GM18520 (cell line): ENCODE measurements at regions not wholly inside any gene's neighbourhood (a gene's known extent, or its start where the extent isn't known, plus 50 kb on each side); places are given as distances from the start of the nearest gene placed in this dataset.
"Not testable (repeated sequence)": the region's sequence is repeated elsewhere in the genome, so short reads cannot be mapped to it uniquely, and the experiment has no call there.

Experiments used
- ATAC-seq: cut with Tn5 transposase; IDR thresholded peaks from one replicate; pipeline ENCODE4 v1.9.1; 2021; ENCODE audit not compliant: unreplicated experiment

DNA sequence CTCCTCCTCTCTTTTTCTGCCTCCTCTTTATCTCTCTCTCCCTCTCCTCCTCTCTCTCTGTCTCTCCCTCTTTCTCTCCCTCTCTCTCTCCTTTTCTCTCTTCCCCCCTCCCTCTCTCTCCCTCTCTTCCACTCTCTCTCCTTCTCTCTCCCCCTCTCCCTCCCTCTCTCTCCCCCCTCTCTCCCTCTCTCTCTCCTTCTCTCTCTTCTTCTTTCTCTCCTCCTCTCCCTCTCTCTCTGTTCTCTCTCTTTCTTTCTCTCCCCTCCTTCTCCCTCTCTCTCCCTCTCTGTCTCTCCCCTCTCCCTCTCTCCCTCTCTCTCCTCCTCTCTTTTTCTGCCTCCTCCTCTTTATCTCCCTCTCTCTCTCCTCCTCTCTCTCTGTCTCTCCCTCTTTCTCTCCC lies 197.4 kb downstream of the UQCRFS1 start:
- no peak for ATAC-seq

DNA sequence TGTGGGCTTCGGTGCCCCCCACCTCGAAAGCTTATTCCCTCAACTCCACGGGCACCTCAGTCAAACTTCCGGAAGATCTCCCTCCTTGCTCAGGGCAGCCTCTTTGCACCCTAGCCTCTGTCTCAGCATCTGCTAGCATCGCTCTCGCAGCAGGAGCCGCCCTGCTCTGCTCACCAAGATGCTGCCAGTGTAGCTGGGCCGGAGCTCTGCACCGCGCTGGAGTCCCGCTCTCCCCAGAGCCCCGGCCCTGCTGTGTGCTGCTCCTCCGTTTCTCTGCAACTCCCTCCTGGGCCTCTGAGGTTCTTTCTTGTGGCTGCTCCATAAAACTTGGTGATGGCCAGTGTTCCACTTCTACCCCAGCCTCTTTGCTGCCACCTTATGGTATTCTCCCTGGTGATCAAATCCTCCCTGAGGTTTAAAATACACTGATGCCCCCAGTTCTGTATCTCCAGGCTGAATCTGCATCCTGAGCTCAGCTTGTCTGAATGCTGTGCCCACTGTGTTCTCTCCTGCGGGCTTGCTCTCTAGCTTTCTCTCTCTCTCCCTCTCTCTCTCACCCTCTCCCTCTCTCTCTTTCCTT lies 198.0 kb downstream of the UQCRFS1 start:
- ATAC-seq: no peak

DNA sequence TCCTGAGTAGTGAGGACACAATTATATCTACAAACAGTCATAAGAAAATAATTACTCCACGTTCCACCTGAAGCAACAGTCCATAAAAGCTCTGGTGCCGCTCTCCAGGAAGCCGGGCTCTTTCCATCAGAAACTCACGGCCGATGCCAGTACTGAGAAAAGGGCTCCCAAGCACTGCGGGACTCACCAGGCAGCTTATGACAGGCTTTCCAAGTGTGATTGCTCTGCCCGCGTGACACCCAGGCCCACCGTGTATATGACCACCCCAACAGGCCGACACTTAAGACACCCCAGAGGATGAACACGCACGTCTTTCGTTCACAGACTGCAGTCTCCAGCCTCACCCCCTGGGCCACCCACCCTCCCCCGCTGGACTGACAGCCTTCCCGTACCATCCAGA lies 199.0 kb downstream of the UQCRFS1 start:
- ATAC-seq: no peak

DNA sequence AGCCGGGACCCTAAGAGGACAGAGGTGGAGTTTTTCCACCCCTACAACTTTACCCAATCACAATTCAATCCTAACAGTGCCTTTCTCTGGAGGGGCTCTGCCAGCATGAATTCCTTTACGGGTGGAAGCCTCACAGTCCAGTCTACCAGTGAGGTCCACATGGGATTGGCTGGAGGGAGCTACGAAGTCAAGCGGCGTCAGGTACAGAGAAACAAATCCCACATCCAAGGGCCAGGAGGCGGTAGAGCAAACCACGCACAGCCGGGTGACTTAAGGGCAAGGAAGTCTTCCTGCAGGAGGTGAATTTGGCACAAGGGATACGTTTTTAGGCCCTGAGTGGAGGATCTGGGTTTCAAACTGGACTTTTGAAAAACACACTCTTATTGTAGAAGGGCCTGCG lies 199.6 kb downstream of the UQCRFS1 start:
- ATAC-seq: no peak

DNA sequence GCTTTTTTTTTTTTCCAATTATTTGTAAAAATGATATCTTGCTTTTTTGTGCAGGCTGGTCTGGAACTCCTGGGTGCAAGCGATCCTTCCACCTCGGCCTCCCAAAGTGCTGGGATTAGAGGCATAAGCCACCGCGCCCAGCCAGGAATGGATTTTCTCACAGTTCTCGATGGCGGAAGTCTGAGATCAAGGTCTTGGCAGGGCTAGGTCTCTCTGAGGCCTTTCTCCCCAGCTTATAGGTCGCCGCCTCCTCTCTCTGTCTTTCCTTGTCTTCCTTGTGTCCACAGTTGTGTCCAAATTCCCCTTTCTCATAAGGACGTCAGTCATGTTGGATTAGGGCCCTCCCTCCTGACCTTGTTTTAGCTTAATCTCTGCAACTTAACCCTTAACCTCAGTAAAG lies 200.5 kb downstream of the UQCRFS1 start:
- no peak for ATAC-seq

DNA sequence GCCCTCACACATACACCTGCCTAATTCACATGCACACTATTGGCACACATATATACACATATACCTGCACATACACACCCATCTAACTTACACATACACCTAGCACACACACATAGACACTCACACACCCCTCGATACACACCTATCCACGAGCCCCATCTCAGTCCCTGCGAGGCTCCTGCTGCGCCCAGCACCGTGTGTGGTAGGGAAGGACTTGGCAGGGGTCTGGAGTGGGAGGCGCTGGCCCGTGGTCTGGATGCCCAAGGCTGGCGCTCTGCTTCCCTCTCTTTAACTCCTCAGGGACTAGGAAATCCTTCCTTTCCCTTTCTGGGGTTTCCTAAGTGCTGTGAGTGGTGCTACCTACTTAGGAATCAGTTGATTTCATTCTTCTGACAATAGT lies 202.7 kb downstream of the UQCRFS1 start:
- ATAC-seq: no peak

DNA sequence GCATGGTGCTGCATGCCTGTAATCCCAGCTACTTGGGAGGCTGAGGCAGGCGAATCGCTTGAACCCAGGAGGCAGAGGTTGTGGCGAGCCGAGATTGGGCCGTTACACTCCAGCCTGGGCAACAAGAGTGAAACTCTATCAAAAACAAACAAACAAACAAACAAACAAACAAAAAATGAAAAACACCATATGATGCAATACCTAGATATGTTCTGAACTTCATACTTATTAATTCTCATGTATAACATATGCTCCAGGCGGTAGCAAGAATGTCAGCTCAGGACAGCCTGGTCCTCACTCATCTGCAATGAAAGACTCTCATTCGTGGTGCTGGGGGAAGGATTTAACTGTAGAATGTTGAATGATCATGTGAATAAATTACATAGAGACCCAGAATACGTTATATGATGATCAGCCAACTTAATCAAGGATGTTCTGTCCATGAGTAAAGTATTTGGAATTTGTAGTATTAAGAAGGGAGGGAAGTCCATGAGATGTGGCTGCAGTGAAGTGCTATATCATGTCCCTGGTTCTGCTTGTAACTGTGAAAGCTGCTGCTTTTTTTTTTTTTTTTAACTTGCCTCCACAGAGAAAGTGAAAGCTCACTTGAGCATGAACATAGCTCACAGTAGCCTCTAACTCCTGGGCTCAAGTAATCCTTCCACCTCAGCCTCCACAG lies 206.8 kb downstream of the UQCRFS1 start:
- no peak for ATAC-seq

DNA sequence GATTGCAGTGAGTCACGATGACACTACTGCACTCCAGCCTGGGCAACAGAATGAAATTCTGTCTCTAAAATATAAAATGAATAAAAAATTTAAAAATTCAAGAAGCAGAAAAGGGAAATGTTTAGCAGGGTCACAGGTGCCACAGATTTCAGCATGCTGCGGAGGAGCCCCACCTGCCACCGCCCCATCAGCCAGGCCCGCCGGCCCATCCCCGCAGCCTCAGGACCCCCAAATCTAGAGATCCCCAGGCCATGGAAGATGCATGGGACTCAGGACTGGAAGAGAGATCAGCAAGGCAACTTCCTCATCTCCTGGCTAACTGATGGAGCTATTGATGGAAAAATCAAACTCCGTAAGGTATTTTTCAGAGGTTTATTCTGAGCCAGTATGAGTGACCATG lies 208.2 kb downstream of the UQCRFS1 start:
- ATAC-seq: no peak

DNA sequence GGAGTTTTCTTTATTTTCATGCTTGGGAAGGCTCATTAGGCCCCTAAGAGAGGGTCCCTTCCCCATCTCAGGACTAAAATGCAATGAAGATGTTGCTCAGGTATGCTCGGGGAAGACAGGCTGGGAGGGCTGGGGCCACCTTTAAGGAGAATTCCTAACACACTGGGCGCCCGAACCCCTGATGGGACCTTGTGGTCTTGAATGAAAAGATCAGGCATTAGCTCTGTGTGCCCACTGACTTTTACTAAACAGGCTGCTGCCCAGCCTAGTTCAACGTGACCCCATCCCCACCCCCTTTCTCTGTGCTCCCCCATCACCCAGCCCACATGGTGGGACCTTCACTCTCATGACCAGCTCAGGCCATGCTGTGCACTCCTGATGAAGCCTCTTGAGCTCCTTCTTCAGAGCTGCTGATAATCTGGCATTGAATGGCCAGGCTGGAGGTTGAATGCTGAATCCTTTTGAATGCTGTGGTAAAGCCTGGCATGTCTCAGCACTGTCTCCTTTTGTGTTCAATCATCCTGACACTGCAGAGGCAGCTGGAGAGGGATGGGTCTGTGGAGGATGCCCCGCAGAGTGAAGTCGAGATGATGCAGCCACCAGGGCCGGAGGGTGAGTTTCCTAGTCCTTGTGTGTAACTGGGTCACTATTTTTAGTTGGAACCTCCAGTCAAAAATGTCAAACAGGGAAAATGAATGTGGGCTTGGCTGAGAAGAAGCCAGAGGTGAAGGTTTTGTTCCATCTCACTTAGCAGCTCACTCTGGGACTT lies 209.1 kb downstream of the UQCRFS1 start:
- no peak for ATAC-seq

DNA sequence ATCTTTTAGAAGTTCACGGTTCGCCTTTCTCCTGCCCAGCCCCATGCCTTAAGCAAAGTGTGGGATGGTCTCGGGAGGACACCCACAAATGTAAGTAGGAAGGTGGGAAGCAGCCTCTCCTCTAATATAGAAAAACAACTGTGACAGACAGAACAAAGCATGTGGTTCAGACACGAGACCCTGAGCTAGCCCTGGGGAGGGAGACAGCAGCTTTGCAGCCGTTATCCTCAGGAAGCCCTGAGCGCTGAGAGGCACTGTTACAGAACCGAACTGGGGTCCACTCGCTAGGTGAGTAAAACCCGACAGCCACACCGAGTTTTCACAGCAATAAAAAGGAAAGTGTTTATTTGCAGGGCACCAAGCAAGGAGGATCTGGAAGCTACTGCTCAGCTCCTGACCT lies 210.6 kb downstream of the UQCRFS1 start:
- no peak for ATAC-seq

DNA sequence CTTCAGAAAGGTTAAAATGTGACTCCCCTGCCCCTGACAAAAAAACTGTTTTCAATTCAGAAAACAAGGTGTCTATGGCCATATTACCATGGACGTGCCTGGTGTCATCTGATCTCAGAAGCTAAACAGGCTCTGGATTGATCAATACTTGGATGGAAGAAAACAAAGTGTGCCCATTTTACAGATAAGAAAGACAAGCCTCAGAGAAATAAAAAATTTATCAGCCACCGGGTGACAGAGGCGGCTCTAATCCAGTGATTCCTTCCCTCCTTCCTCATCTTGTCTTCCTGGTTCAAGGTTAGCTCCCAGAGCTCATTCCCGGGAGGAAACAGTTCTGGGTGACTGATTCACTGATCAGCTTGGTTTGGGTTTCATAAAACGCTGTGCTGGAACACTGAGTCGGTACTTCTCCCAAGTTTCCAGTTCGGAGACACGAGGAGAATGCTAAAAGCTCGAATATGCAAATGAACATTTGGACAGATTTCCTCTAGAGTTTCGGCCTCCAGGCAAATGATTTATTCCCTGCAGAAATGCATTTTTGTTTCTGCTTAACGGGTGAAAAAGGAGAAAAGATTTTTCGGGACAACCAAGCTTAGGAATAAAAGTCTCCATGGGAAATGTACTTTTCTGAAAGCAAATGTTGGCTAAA lies 211.2 kb downstream of the UQCRFS1 start:
- no peak for ATAC-seq

DNA sequence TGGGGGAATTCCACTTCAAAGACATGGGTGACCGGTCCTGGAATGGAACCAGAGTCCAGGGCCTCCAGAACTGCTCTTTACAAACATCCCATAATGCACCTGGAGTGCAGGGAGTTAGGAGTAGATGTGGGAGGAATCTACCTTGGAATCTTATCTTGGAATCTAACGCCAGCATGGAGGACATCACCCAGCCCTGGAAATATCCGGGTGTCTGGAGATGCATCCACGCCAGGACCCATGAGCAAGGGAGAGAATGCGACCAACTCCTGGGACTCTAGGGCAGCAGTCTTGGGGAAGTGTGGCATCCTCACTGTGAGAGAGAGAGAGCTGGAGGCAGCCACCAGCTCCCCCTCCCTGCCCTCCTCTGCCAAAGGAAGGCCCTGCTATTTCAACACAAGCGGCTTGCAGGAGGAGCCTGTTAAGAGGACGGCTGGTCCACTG lies 211.8 kb downstream of the UQCRFS1 start:
- no peak for ATAC-seq

DNA sequence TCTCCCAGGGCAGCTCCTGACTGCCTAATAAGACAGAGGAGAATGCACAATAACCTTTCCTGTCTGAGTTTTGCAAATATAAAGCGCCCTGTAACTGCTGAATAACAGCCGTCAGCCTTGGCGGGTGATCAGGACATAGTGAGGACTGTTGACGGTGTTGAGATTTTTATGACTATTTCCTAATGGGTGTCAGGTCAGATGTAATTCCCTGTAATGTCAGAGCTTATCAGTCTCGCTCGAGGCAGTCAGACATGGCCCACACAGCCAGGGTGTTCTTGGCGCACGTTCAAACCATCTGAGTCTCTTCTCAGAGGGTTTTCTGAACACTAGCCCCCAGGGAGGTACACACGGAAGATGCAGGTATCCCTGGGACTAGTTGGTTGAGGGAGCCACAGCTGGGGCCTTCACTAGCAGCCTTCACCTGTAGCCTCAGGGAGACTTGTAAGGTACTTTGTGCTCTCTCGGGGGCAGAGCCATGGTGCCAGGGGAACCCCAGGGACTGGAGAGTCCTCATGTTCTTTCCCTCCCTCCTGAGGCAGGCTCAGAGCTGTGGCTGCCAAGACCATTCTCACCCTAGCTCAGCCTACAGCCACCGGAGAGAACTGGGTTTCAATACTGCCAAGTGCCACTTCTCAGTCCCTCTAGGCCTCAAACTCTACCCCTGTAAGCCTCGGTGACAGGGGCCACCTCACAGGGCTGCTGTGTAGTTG lies 213.1 kb downstream of the UQCRFS1 start:
- ATAC-seq: no peak

DNA sequence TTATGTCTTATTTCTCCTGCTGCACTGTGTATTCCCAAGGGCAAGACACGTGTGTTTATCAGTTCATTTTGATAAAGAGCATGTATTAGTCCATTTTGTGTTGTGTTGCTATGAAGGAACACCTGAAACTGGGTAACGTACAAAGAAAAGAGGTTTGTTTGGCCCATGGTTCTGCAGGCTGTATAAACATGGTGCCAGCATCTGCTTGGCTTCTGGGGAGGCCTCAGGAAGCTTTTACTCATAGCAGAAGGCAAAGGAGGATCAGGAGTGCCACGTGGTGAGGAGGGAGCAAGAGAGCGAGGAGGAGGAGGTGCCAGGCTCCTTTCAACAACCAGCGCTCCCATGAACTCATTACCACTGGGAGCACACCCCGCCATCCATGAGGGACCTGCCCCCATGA lies 214.0 kb downstream of the UQCRFS1 start:
- ATAC-seq: no peak

DNA sequence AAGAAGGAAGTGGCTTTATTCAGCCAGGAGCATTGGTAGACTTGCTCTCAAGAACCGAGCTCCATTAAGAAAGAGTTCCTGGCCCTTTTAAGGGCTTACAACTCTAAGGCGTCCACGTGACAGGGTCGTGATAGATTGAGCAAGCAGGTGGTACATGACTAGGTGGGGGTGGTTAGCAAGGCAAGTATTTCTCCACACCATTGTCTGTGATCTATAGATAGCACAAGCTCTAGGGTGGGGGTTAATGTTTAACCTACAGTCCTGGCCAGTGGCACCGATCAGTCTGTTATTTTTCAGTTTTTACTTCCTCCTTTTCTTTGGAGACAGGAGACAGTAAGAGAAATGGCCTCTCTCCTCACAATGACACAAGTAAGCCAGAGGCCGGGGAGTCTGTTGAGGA lies 215.1 kb downstream of the UQCRFS1 start:
- ATAC-seq: not testable (repeated sequence)

DNA sequence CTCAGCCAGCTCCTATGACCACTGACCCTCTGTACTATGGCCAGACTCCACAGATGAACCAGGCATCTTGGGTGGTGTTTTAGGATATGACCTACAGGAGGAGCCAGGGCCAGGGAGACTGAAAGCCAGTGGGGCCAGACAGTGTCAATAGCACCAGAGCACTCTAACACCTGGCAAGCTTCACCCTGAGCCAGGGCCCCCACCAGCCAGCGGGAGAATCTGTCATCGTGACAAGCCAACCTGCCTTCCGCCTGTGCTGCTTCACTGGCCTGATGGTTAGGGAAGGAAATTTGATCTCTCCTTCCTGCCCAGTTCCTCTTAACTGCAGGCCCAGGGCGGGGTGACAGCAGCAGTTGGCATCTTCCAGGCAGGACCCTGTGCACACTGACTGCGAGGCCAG lies 222.4 kb downstream of the UQCRFS1 start:
- ATAC-seq: no peak

DNA sequence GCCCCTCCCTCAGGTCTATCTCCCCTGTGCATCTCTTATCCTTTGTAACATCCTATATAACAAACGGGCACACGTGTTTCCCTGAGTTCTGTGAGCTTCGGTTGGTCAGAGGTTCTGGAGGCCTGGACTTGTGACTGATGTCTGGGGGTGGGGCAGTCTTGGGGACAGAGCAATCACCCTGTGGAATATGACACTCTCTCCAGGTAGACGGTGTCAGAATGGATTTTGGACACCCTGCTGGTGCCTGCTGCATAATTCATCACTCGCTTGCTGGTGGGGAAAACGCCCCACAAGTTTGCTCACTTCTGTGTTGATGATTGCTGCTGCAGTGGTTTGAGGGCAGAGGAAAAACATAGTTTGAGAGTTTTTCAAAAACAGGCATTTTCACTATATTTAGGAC lies 223.2 kb downstream of the UQCRFS1 start:
- ATAC-seq: no peak

DNA sequence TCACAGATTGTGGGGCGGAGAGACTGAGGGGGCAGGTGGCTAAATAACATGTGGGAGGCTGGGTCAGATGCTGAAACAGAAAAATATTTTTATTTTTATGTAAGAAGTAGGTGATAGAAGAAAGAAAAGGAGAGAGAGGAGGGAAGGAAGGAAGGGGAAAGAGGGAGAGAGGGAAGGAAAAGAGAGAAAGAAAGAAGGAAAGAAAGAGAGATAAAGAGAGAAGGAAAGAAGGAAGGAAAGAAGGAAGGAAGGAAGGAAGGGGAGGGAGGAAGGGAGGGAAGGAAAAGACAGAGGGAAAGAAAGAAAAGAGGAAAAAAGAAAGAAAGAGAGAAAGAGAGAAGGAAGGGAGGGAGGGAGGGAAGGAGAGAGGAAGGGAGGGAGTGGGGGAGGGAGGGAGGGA lies 224.9 kb downstream of the UQCRFS1 start:
- ATAC-seq: no peak

DNA sequence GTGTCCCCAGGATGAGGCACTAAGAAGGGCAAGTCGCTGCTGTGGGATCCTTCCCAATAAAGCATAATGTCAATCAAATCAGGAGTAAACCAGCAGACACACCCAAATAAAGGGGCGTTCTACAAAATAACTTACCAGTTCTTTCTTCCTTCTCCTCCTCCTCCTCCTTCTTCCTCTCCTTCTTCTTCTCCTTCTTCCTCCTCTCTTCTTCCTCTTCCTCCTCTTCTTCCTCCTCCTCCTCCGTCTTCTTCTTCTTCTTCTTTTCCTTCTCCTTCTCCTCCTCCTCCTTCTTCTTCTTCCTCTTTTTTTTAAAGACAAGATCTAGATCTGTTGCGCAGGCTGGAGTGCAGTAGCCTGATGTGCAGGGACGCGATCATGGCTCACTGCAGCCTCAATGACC lies 225.8 kb downstream of the UQCRFS1 start:
- ATAC-seq: no peak

DNA sequence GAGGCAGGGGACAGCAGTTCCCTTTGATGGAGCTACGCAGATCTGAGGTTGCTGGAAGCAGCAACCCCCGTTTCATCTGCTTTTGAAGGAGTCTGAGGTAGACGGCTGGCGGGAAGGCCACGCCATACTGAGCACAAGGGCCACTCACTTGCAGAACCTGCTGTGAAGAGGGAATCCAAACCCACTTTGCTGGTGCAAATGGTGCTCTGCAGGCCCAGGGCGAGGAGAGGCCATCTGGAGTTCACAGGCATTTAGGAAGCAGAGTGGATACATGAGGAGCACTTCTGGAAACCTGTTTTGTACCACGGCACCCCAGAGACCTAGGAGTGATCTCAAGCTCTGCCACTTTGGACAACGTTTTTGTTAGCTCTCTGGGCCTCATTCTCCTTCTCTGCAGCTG lies 227.8 kb downstream of the UQCRFS1 start:
- no peak for ATAC-seq

DNA sequence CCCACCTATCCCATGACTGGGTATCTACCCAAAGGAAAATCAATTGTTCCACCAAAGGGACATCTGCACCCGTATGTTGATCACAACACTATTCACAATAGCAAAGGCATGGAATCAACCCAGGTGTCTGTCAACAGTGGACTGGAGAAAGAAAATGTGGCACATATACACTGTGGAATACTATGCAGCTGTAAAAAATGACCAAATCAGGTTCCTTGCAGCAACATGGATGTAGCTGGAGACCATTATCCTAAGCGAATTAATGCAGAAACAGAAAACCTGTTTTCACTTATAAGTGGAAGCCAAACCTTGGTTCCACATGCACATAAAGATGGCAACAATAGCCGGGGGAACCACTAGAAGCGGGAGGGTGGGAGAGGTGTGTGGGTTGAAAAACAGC lies 228.6 kb downstream of the UQCRFS1 start:
- ATAC-seq: no peak
